ENCODE measurements at regions not wholly inside any gene's neighbourhood (a gene's known extent, or its start where the extent isn't known, plus 50 kb on each side); places are given as distances from the start of the nearest gene placed in this dataset.
"Not testable (repeated sequence)": the region's sequence is repeated elsewhere in the genome, so short reads cannot be mapped to it uniquely, and the experiment has no call there.

- TF ChIP-seq, protein P1, sequence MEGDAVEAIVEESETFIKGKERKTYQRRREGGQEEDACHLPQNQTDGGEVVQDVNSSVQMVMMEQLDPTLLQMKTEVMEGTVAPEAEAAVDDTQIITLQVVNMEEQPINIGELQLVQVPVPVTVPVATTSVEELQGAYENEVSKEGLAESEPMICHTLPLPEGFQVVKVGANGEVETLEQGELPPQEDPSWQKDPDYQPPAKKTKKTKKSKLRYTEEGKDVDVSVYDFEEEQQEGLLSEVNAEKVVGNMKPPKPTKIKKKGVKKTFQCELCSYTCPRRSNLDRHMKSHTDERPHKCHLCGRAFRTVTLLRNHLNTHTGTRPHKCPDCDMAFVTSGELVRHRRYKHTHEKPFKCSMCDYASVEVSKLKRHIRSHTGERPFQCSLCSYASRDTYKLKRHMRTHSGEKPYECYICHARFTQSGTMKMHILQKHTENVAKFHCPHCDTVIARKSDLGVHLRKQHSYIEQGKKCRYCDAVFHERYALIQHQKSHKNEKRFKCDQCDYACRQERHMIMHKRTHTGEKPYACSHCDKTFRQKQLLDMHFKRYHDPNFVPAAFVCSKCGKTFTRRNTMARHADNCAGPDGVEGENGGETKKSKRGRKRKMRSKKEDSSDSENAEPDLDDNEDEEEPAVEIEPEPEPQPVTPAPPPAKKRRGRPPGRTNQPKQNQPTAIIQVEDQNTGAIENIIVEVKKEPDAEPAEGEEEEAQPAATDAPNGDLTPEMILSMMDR (IDR thresholded peaks at IDR 0.05 in 4 of 5, conservative IDR thresholded peaks at IDR 0.05 in 1 of 5) = not testable (repeated sequence)
- TF ChIP-seq POLR2A (IDR thresholded peaks at IDR 0.05) = not testable (repeated sequence)
These were observed 129.8 kb upstream of the CADM1 start for GRCh38 chr11:115633977-115634376.

All from gastrocnemius medialis (tissue), 4 donors.